ENCODE measurements at regions not wholly inside any gene's neighbourhood (a gene's known extent, or its start where the extent isn't known, plus 50 kb on each side); places are given as distances from the start of the nearest gene placed in this dataset.
A peak's percentile ranks its signal among the peaks of the same experiment; 100 is the strongest.

GRCh38 chr1:181179279-181179986, 90.9 kb downstream of the IER5 start:
- WGBS (ENCODE audit: extremely low coverage, insufficient coverage, insufficient read length) = no CpG with 5 or more reads among the region's 10 CpGs
- H4K8ac ChIP-seq (ENCODE audit: low read depth, low read length) = no peak overlapping the region
- no peak for DNase-seq
- no peak overlapping the region for H3K9ac ChIP-seq (ENCODE audit: low read length)
- no peak overlapping the region for H3K27ac ChIP-seq (ENCODE audit: low read depth, low read length)
- H3K18ac ChIP-seq (ENCODE audit: low read length) = no peak overlapping the region
- H3K4ac ChIP-seq (ENCODE audit: low read depth, low read length) = no peak overlapping the region
- H3K36me3 ChIP-seq (ENCODE audit: control insufficient read depth in 1 of 2, insufficient read depth in 2 of 2, low read length in 2 of 2) = no peaks in the 10 kb centered on the region
- no peaks in the 10 kb centered on the region for H3K79me2 ChIP-seq (ENCODE audit: control insufficient read depth, insufficient read depth, low read length, poor library complexity)
- no peak overlapping the region for H2BK120ac ChIP-seq (ENCODE audit: insufficient read depth, low read length, poor library complexity)
- no peaks in the 10 kb centered on the region for H3K79me1 ChIP-seq (ENCODE audit: low read length)
- no peak overlapping the region for H4K91ac ChIP-seq (ENCODE audit: low read depth, low read length)
- H2BK12ac ChIP-seq (ENCODE audit: low read length) = no peak overlapping the region
- H3K27me3 ChIP-seq (ENCODE audit: insufficient read depth, low read length) = no peaks in the 10 kb centered on the region
- no peak overlapping the region for H4K12ac ChIP-seq (ENCODE audit: low read depth, low read length)
- no peak overlapping the region for H2BK5ac ChIP-seq (ENCODE audit: low read depth, low read length, poor library complexity)
- no peak overlapping the region for H2AFZ ChIP-seq (ENCODE audit: insufficient read depth, low read length, poor library complexity)
- no peak overlapping the region for H3K4me2 ChIP-seq (ENCODE audit: low read length)
- H3K4me1 ChIP-seq (ENCODE audit: control insufficient read depth in 1 of 2, insufficient read depth in 2 of 2, low read length in 2 of 2) = no peaks in the 10 kb centered on the region
- no peak overlapping the region for H3K14ac ChIP-seq (ENCODE audit: low read length)
- no peak overlapping the region for H2AK5ac ChIP-seq (ENCODE audit: low read length)
- H3K9me3 ChIP-seq (ENCODE audit: insufficient read depth, low read depth, low read length) = no peaks in the 10 kb centered on the region
- no peak overlapping the region for H3K4me3 ChIP-seq (ENCODE audit: low read depth, low read length)
- H3K23ac ChIP-seq (ENCODE audit: low read length) = no peak overlapping the region

GRCh38 chr1:181179987-181180365, 91.5 kb downstream of the IER5 start:
- WGBS (ENCODE audit: extremely low coverage, insufficient coverage, insufficient read length) = no CpG with 5 or more reads among the region's 6 CpGs
- no peaks in the 10 kb centered on the region for H3K27me3 ChIP-seq (ENCODE audit: insufficient read depth, low read length)

GRCh38 chr1:181180407-181181031, 92.0 kb downstream of the IER5 start:
- no peak overlapping the region for H4K91ac ChIP-seq (ENCODE audit: low read depth, low read length)
- H3K27ac ChIP-seq (ENCODE audit: low read depth, low read length) = no peak overlapping the region
- no peaks in the 10 kb centered on the region for H3K27me3 ChIP-seq (ENCODE audit: insufficient read depth, low read length)
- no peak overlapping the region for H3K4me2 ChIP-seq (ENCODE audit: low read length)
- no peak overlapping the region for H3K23ac ChIP-seq (ENCODE audit: low read length)
- H3K79me1 ChIP-seq (ENCODE audit: low read length) = no peaks in the 10 kb centered on the region
- H2BK120ac ChIP-seq (ENCODE audit: insufficient read depth, low read length, poor library complexity) = no peak overlapping the region
- H2BK12ac ChIP-seq (ENCODE audit: low read length) = no peak overlapping the region
- no peak overlapping the region for H2AK5ac ChIP-seq (ENCODE audit: low read length)
- H3K14ac ChIP-seq (ENCODE audit: low read length) = no peak overlapping the region
- no CpG with 5 or more reads among the region's 11 CpGs for WGBS (ENCODE audit: extremely low coverage, insufficient coverage, insufficient read length)
- H3K9me3 ChIP-seq (ENCODE audit: insufficient read depth, low read depth, low read length) = no peaks in the 10 kb centered on the region
- no peak overlapping the region for H3K18ac ChIP-seq (ENCODE audit: low read length)
- no peak overlapping the region for H4K12ac ChIP-seq (ENCODE audit: low read depth, low read length)
- no peak overlapping the region for H4K8ac ChIP-seq (ENCODE audit: low read depth, low read length)
- no peak for DNase-seq
- H3K79me2 ChIP-seq (ENCODE audit: control insufficient read depth, insufficient read depth, low read length, poor library complexity) = no peaks in the 10 kb centered on the region
- no peaks in the 10 kb centered on the region for H3K36me3 ChIP-seq (ENCODE audit: control insufficient read depth in 1 of 2, insufficient read depth in 2 of 2, low read length in 2 of 2)
- no peak overlapping the region for H2AFZ ChIP-seq (ENCODE audit: insufficient read depth, low read length, poor library complexity)
- H2BK5ac ChIP-seq (ENCODE audit: low read depth, low read length, poor library complexity) = no peak overlapping the region
- H3K9ac ChIP-seq (ENCODE audit: low read length) = no peak overlapping the region
- no peak overlapping the region for H3K4me3 ChIP-seq (ENCODE audit: low read depth, low read length)
- no peaks in the 10 kb centered on the region for H3K4me1 ChIP-seq (ENCODE audit: control insufficient read depth in 1 of 2, insufficient read depth in 2 of 2, low read length in 2 of 2)
- no peak overlapping the region for H3K4ac ChIP-seq (ENCODE audit: low read depth, low read length)

More at GRCh38 chr1:181179987-181180365, 91.5 kb downstream of the IER5 start:
- Histone ChIP-seq H2BK120ac (ENCODE audit: insufficient read depth, low read length, poor library complexity) (no peak overlapping the region), H2AK5ac (ENCODE audit: low read length) (no peak overlapping the region), H3K14ac (ENCODE audit: low read length) (no peak overlapping the region), H3K79me1 (ENCODE audit: low read length) (no peaks in the 10 kb centered on the region), H3K23ac (ENCODE audit: low read length) (no peak overlapping the region), H3K9ac (ENCODE audit: low read length) (no peak overlapping the region), H2AFZ (ENCODE audit: insufficient read depth, low read length, poor library complexity) (no peak overlapping the region), H3K4ac (ENCODE audit: low read depth, low read length) (no peak overlapping the region), H3K27ac (ENCODE audit: low read depth, low read length) (no peak overlapping the region), H3K4me2 (ENCODE audit: low read length) (no peak overlapping the region), H3K9me3 (ENCODE audit: insufficient read depth, low read depth, low read length) (no peaks in the 10 kb centered on the region), H3K79me2 (ENCODE audit: control insufficient read depth, insufficient read depth, low read length, poor library complexity) (no peaks in the 10 kb centered on the region), H3K4me3 (ENCODE audit: low read depth, low read length) (no peak overlapping the region), H4K91ac (ENCODE audit: low read depth, low read length) (no peak overlapping the region), H3K18ac (ENCODE audit: low read length) (no peak overlapping the region), H3K36me3 (ENCODE audit: control insufficient read depth in 1 of 2, insufficient read depth in 2 of 2, low read length in 2 of 2) (no peaks in the 10 kb centered on the region), H4K12ac (ENCODE audit: low read depth, low read length) (no peak overlapping the region), H4K8ac (ENCODE audit: low read depth, low read length) (no peak overlapping the region), H2BK5ac (ENCODE audit: low read depth, low read length, poor library complexity) (no peak overlapping the region), H3K4me1 (ENCODE audit: control insufficient read depth in 1 of 2, insufficient read depth in 2 of 2, low read length in 2 of 2) (no peaks in the 10 kb centered on the region), H2BK12ac (ENCODE audit: low read length) (no peak overlapping the region)
- no peak for DNase-seq

GRCh38 chr1:181181792-181182585, 93.5 kb downstream of the IER5 start:
- no peak overlapping the region for H3K4ac ChIP-seq (ENCODE audit: low read depth, low read length)
- H3K27ac ChIP-seq (ENCODE audit: low read depth, low read length) = no peak overlapping the region
- H3K36me3 ChIP-seq (ENCODE audit: control insufficient read depth in 1 of 2, insufficient read depth in 2 of 2, low read length in 2 of 2) = no peaks in the 10 kb centered on the region
- no peaks in the 10 kb centered on the region for H3K4me1 ChIP-seq (ENCODE audit: control insufficient read depth in 1 of 2, insufficient read depth in 2 of 2, low read length in 2 of 2)
- no peak overlapping the region for H3K4me3 ChIP-seq (ENCODE audit: low read depth, low read length)
- no peak overlapping the region for H4K91ac ChIP-seq (ENCODE audit: low read depth, low read length)
- H2AK5ac ChIP-seq (ENCODE audit: low read length) = no peak overlapping the region
- H3K27me3 ChIP-seq (ENCODE audit: insufficient read depth, low read length) = no peaks in the 10 kb centered on the region
- H3K9me3 ChIP-seq (ENCODE audit: insufficient read depth, low read depth, low read length) = peaks cover 1% of the 10 kb centered on the region
- no peak overlapping the region for H3K4me2 ChIP-seq (ENCODE audit: low read length)
- H4K8ac ChIP-seq (ENCODE audit: low read depth, low read length) = no peak overlapping the region
- no CpG with 5 or more reads among the region's 11 CpGs for whole genome bisulfite sequencing (ENCODE audit: extremely low coverage, insufficient coverage, insufficient read length)
- no peak overlapping the region for H3K18ac ChIP-seq (ENCODE audit: low read length)
- H2AFZ ChIP-seq (ENCODE audit: insufficient read depth, low read length, poor library complexity) = no peak overlapping the region
- no peak overlapping the region for H3K23ac ChIP-seq (ENCODE audit: low read length)
- no peaks in the 10 kb centered on the region for H3K79me2 ChIP-seq (ENCODE audit: control insufficient read depth, insufficient read depth, low read length, poor library complexity)
- H2BK5ac ChIP-seq (ENCODE audit: low read depth, low read length, poor library complexity) = no peak overlapping the region
- no peak overlapping the region for H2BK12ac ChIP-seq (ENCODE audit: low read length)
- H3K79me1 ChIP-seq (ENCODE audit: low read length) = no peaks in the 10 kb centered on the region
- no peak overlapping the region for H2BK120ac ChIP-seq (ENCODE audit: insufficient read depth, low read length, poor library complexity)
- H3K9ac ChIP-seq (ENCODE audit: low read length) = no peak overlapping the region
- no peak overlapping the region for H4K12ac ChIP-seq (ENCODE audit: low read depth, low read length)
- peak in 1 of 2 donors; percentile 41 for DNase-seq
- no peak overlapping the region for H3K14ac ChIP-seq (ENCODE audit: low read length)

Measured in trophoblast cell (in vitro differentiated cells and primary cell).